D721Med (cell line): ENCODE measurements at regions not wholly inside any gene's neighbourhood (a gene's known extent, or its start where the extent isn't known, plus 50 kb on each side); places are given as distances from the start of the nearest gene placed in this dataset.

ENCODE experiments used
- DNase-seq: peaks from one replicate; pipeline ENCODE4 v3.0.0; 2011; ENCODE audit warnings: low spot score; ENCODE audit not compliant: insufficient read length
- FAIRE-seq: peaks from 2 replicates; lab custom pipeline; 2011; peaks lifted over from hg19 to GRCh38; lab: Jason Lieb, UNC
- CTCF ChIP-seq: IDR thresholded peaks from 2 replicates; pipeline ENCODE4 v1.5.1; 2012; ENCODE audit warnings: mild to moderate bottlenecking, control low read depth; ENCODE audit not compliant: insufficient read depth; ENCODE audit errors: missing control alignments

DNA sequence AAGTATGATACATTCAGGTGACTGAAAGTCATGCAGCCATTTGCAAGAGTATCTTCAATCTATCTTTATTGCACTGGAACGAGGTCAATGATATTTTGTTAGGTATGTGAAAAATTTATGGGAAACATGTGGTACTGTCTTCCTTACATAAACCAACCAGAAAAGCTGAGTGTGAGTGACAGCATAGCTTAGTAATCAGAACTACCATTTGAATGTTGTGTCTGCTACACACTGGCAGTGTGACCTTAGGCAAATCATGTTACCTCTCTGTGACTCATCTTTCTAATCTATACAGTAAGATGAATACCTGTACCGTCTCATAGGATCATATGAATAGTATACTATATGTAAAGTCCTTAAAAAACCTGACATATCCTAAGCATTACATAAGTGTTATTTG, 337.9 kb upstream of the IL12A start:
- no peak for DNase-seq
- TF ChIP-seq CTCF: no peak
- no peak for FAIRE-seq

GRCh38 chr3:159652452-159652851, 336.2 kb upstream of the IL12A start:
- no peak for TF ChIP-seq CTCF
- no peak for DNase-seq
- no peak for FAIRE-seq

DNA sequence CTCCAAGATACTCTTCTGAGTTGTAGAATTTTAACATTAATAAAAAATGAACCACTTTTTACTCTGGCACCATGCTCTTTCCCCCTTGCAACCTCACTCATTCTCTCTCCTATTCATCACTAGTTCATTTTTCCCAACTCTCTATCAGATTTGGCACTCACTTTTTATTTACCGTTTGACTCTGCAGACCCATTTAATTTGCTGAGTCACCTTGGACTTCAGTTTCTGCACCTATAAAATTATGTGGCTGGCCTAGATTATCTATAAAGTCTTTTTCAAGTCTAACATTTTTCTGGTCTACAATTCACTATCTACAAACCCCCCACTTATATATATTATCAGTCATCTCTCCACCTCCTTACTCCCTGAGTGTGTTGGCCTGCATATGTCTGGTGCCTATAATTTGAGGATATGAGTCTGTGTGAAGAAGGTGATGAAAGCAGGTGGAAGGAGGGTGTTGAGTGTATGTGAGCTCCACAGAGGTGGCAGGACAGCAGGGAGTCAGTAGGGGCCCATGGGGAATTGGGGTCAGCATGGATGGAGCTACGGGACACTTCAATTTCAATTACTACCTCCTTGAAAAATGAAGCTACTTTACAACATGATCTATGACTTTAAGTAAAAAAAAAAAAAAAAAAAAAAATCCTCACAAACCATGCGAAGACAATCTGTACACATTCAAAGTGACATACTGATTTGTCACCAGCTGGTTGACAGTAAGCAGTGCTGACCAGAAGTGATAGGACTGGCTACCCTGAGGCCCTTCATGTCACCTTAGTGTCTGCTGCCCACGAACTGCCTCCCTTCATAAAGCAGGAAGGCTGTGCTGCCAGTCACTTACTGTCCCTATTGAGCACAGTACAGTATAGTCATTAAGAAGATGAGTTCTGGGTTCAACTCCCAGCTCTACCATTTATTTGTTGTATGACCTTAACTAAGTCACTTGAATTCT, 334.2 kb upstream of the IL12A start:
- no peak for TF ChIP-seq CTCF
- FAIRE-seq (no peak), DNase-seq (no peak)

DNA sequence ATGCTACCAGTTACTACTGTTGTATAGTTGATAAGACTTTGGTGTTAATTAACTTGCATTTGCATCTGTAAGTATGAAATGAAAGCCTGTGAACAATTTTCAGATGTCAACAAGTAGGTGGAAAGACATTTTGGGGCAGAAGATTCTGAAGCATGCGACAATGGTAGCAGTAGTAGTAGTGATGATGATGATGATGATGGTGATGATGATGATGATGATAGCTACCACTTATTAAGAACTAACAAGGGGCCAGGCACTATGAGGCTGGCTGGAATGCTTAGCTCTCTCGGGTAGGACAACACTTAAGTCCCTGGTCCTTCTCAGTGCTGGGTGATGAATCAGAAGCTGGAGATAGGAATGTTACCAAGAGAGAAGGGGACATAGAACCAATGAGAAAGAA, 333.4 kb upstream of the IL12A start:
- DNase-seq: no peak
- no peak for TF ChIP-seq CTCF
- no peak for FAIRE-seq

DNA sequence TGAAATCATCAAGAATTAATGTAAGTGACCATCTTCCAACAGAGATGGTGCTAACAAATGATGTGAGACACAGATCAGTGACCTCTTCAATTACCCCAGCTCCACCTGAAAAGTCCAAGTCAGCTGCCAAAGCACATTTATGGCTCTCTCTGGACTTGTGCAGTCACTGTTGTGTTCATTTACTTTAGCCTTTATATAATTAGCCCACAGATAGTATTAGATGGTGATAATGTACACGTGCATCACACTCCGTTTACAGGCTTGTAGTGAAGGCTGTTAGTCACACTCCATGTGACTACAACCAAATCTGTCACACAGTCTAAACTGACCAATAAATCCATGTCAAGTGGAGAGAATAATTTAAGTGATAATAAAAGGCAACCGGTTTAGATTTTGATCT, 331.5 kb upstream of the IL12A start:
- no peak for FAIRE-seq
- no peak for TF ChIP-seq CTCF
- DNase-seq: no peak

GRCh38 chr3:159657629-159658028, 331.0 kb upstream of the IL12A start:
- FAIRE-seq: no peak
- TF ChIP-seq CTCF: no peak
- DNase-seq: no peak

DNA sequence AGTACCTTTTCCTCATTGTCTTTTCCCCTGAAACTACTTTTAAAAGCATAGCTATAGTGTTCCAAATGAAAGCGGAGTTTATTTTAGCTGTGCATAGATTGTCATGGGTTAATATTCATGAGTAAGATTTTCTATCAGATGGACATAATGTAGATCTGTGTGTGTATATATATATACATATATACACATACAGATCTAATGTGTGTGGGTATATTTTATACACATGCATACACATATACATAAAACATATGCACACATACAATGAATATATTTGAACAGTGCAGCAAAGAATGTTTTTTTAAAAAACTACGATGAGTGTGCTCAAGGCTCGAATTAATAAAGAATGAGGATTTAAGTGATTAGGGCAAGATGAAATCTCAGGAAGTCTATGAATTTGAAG, 328.3 kb upstream of the IL12A start:
- TF ChIP-seq CTCF: no peak
- no peak for DNase-seq
- FAIRE-seq: no peak
